ENCODE measurements at regions not wholly inside any gene's neighbourhood (a gene's known extent, or its start where the extent isn't known, plus 50 kb on each side); places are given as distances from the start of the nearest gene placed in this dataset.
A peak's percentile ranks its signal among the peaks of the same experiment; 100 is the strongest.

GRCh38 chr12:60035835-60036234 is 440.0 kb downstream of the SLC16A7 start:
- Histone ChIP-seq H3K9me3 (ENCODE audit: control insufficient read depth, insufficient read depth, low read depth, low read length) (no peaks in the 10 kb centered on the region), H2AFZ (ENCODE audit: low read length) (no peak overlapping the region), H3K4me2 (ENCODE audit: extremely low read depth, insufficient read depth, low read length) (no peak overlapping the region), H3K4me1 (ENCODE audit: control insufficient read depth, extremely low read depth, insufficient read depth, low read length) (no peaks in the 10 kb centered on the region), H3K9ac (ENCODE audit: insufficient read depth, low read length) (no peak overlapping the region), H3K27me3 (ENCODE audit: control insufficient read depth, insufficient read depth, low read length) (no peaks in the 10 kb centered on the region), H3K36me3 (ENCODE audit: control insufficient read depth, insufficient read depth, low read length) (no peaks in the 10 kb centered on the region), H3K4me3 (replicated peaks in 1 of 4; ENCODE audit: control extremely low read depth in 1 of 4, insufficient read depth in 1 of 4, low read depth in 3 of 4, low read length in 4 of 4) (no peak overlapping the region), H3K27ac (ENCODE audit: insufficient read depth, low read length) (no peak overlapping the region), H3K79me2 (ENCODE audit: control insufficient read depth, insufficient read depth, low read length) (no peaks in the 10 kb centered on the region), H4K20me1 (ENCODE audit: control insufficient read depth, extremely low read depth, insufficient read depth, low read length) (no peaks in the 10 kb centered on the region)
- TF ChIP-seq CTCF (conservative IDR thresholded peaks at IDR 0.05 in 1 of 2, IDR thresholded peaks at IDR 0.05 in 1 of 2; ENCODE audit: low read depth in 1 of 2, low read length in 2 of 2) (no peak), EZH2 (IDR thresholded peaks at IDR 0.05; ENCODE audit: low read length, missing control alignments) (no peak)
- DNase-seq (ENCODE audit: low read depth in 2 of 2): peak in 1 of 2 donors; percentile 60

GRCh38 chr12:60042835-60043234 is 447.0 kb downstream of the SLC16A7 start:
- Histone ChIP-seq H3K27me3 (ENCODE audit: control insufficient read depth, insufficient read depth, low read length) (no peaks in the 10 kb centered on the region), H3K36me3 (ENCODE audit: control insufficient read depth, insufficient read depth, low read length) (no peaks in the 10 kb centered on the region), H3K9ac (ENCODE audit: insufficient read depth, low read length) (no peak overlapping the region), H3K9me3 (ENCODE audit: control insufficient read depth, insufficient read depth, low read depth, low read length) (no peaks in the 10 kb centered on the region), H3K4me3 (replicated peaks in 1 of 4; ENCODE audit: control extremely low read depth in 1 of 4, insufficient read depth in 1 of 4, low read depth in 3 of 4, low read length in 4 of 4) (no peak overlapping the region), H3K27ac (ENCODE audit: insufficient read depth, low read length) (no peak overlapping the region), H4K20me1 (ENCODE audit: control insufficient read depth, extremely low read depth, insufficient read depth, low read length) (no peaks in the 10 kb centered on the region), H3K4me2 (ENCODE audit: extremely low read depth, insufficient read depth, low read length) (no peak overlapping the region), H3K4me1 (ENCODE audit: control insufficient read depth, extremely low read depth, insufficient read depth, low read length) (no peaks in the 10 kb centered on the region), H2AFZ (ENCODE audit: low read length) (no peak overlapping the region), H3K79me2 (ENCODE audit: control insufficient read depth, insufficient read depth, low read length) (no peaks in the 10 kb centered on the region)
- no peak for DNase-seq (ENCODE audit: low read depth in 2 of 2)
- TF ChIP-seq EZH2 (IDR thresholded peaks at IDR 0.05; ENCODE audit: low read length, missing control alignments) (no peak), CTCF (conservative IDR thresholded peaks at IDR 0.05 in 1 of 2, IDR thresholded peaks at IDR 0.05 in 1 of 2; ENCODE audit: low read depth in 1 of 2, low read length in 2 of 2) (no peak)

- Histone ChIP-seq H3K9ac (ENCODE audit: insufficient read depth, low read length) (no peak overlapping the region), H3K27me3 (ENCODE audit: control insufficient read depth, insufficient read depth, low read length) (no peaks in the 10 kb centered on the region), H3K36me3 (ENCODE audit: control insufficient read depth, insufficient read depth, low read length) (no peaks in the 10 kb centered on the region), H3K79me2 (ENCODE audit: control insufficient read depth, insufficient read depth, low read length) (no peaks in the 10 kb centered on the region), H2AFZ (ENCODE audit: low read length) (no peak overlapping the region), H3K27ac (ENCODE audit: insufficient read depth, low read length) (no peak overlapping the region), H3K4me3 (replicated peaks in 1 of 4; ENCODE audit: control extremely low read depth in 1 of 4, insufficient read depth in 1 of 4, low read depth in 3 of 4, low read length in 4 of 4) (no peak overlapping the region), H3K4me2 (ENCODE audit: extremely low read depth, insufficient read depth, low read length) (no peak overlapping the region), H4K20me1 (ENCODE audit: control insufficient read depth, extremely low read depth, insufficient read depth, low read length) (no peaks in the 10 kb centered on the region), H3K4me1 (ENCODE audit: control insufficient read depth, extremely low read depth, insufficient read depth, low read length) (no peaks in the 10 kb centered on the region), H3K9me3 (ENCODE audit: control insufficient read depth, insufficient read depth, low read depth, low read length) (no peaks in the 10 kb centered on the region)
- no peak for DNase-seq (ENCODE audit: low read depth in 2 of 2)
- TF ChIP-seq CTCF (conservative IDR thresholded peaks at IDR 0.05 in 1 of 2, IDR thresholded peaks at IDR 0.05 in 1 of 2; ENCODE audit: low read depth in 1 of 2, low read length in 2 of 2) (no peak), EZH2 (IDR thresholded peaks at IDR 0.05; ENCODE audit: low read length, missing control alignments) (no peak)
Observed at GRCh38 chr12:60043236-60043635, 447.4 kb downstream of the SLC16A7 start.

Data from fibroblast of lung (primary cell).